ENCODE measurements at regions not wholly inside any gene's neighbourhood (a gene's known extent, or its start where the extent isn't known, plus 50 kb on each side); places are given as distances from the start of the nearest gene placed in this dataset.

GRCh38 chr6:25062070-25062811 lies 126.5 kb upstream of the RIPOR2 start:
- no peak for DNase-seq (ENCODE audit: low spot score)
- H2AK5ac ChIP-seq (ENCODE audit: low read depth, low read length) = no peak overlapping the region
- H3K4me3 ChIP-seq (ENCODE audit: low read length in 2 of 2) = no peak overlapping the region
- H4K8ac ChIP-seq (ENCODE audit: low read depth, low read length) = no peak overlapping the region
- H3K36me3 ChIP-seq (replicated peaks in 1 of 2; ENCODE audit: control insufficient read depth in 2 of 2, insufficient read depth in 2 of 2, low read length in 2 of 2) = no peaks in the 10 kb centered on the region
- no CpG with 5 or more reads among the region's 7 CpGs for WGBS, 2 donors (ENCODE audit: extremely low coverage in 2 of 2, insufficient read length in 2 of 2, insufficient replicate concordance in 1 of 2)
- H3K4me1 ChIP-seq (ENCODE audit: control insufficient read depth in 2 of 2, insufficient read depth in 1 of 2, low read depth in 1 of 2, low read length in 2 of 2) = peaks cover 5 to 11% of the 10 kb centered on the region in 2 donors
- no peak overlapping the region for H3K23ac ChIP-seq (ENCODE audit: low read depth, low read length, poor library complexity)
- no peak overlapping the region for H2BK120ac ChIP-seq (ENCODE audit: low read depth, low read length)
- no peak overlapping the region for H3K18ac ChIP-seq (ENCODE audit: low read length)
- no peak overlapping the region for H3K27ac ChIP-seq (replicated peaks; ENCODE audit: low read length)
- peak overlapping the region; percentile 93 for H2AFZ ChIP-seq (ENCODE audit: low read length)
- H3K4me2 ChIP-seq (ENCODE audit: insufficient read depth, low read length, poor library complexity, severe bottlenecking) = no peak overlapping the region
- H2BK5ac ChIP-seq (ENCODE audit: low read length) = no peak overlapping the region
- no peak overlapping the region for H2BK12ac ChIP-seq (ENCODE audit: low read length)
- no peaks in the 10 kb centered on the region for H3K79me1 ChIP-seq (ENCODE audit: low read depth, low read length)
- no peak overlapping the region for H4K91ac ChIP-seq (ENCODE audit: low read depth, low read length, poor library complexity)
- H3K9me3 ChIP-seq (replicated peaks in 1 of 2; ENCODE audit: control insufficient read depth in 2 of 2, insufficient read depth in 1 of 2, low read depth in 1 of 2, low read length in 2 of 2) = peaks cover 0 to 3% of the 10 kb centered on the region in 2 donors
- H2BK15ac ChIP-seq (ENCODE audit: low read length) = no peak overlapping the region
- no peak overlapping the region for H3K4ac ChIP-seq (ENCODE audit: low read length)
- no peak overlapping the region for H3K9ac ChIP-seq (ENCODE audit: low read depth, low read length, poor library complexity)
- H3K27me3 ChIP-seq (ENCODE audit: control insufficient read depth in 3 of 3, insufficient read depth in 3 of 3, low read depth in 1 of 3, low read length in 3 of 3) = no peaks in the 10 kb centered on the region
- no peak overlapping the region for H3K14ac ChIP-seq (ENCODE audit: low read length)

- Histone ChIP-seq H3K4me3 (ENCODE audit: low read length in 2 of 2) (no peak overlapping the region), H2BK12ac (ENCODE audit: low read length) (no peak overlapping the region), H3K23ac (ENCODE audit: low read depth, low read length, poor library complexity) (no peak overlapping the region), H3K79me1 (ENCODE audit: low read depth, low read length) (no peaks in the 10 kb centered on the region), H3K4ac (ENCODE audit: low read length) (no peak overlapping the region), H3K36me3 (replicated peaks in 1 of 2; ENCODE audit: control insufficient read depth in 2 of 2, insufficient read depth in 2 of 2, low read length in 2 of 2) (no peaks in the 10 kb centered on the region), H2BK5ac (ENCODE audit: low read length) (no peak overlapping the region), H3K4me2 (ENCODE audit: insufficient read depth, low read length, poor library complexity, severe bottlenecking) (no peak overlapping the region), H4K8ac (ENCODE audit: low read depth, low read length) (no peak overlapping the region), H3K9me3 (replicated peaks in 1 of 2; ENCODE audit: control insufficient read depth in 2 of 2, insufficient read depth in 1 of 2, low read depth in 1 of 2, low read length in 2 of 2) (peaks cover 0 to 3% of the 10 kb centered on the region in 2 donors), H3K14ac (ENCODE audit: low read length) (no peak overlapping the region), H2AFZ (ENCODE audit: low read length) (no peak overlapping the region), H3K9ac (ENCODE audit: low read depth, low read length, poor library complexity) (no peak overlapping the region), H3K27me3 (ENCODE audit: control insufficient read depth in 3 of 3, insufficient read depth in 3 of 3, low read depth in 1 of 3, low read length in 3 of 3) (no peaks in the 10 kb centered on the region), H2BK15ac (ENCODE audit: low read length) (no peak overlapping the region), H4K91ac (ENCODE audit: low read depth, low read length, poor library complexity) (no peak overlapping the region), H3K27ac (replicated peaks; ENCODE audit: low read length) (no peak overlapping the region), H2BK120ac (ENCODE audit: low read depth, low read length) (no peak overlapping the region), H3K4me1 (ENCODE audit: control insufficient read depth in 2 of 2, insufficient read depth in 1 of 2, low read depth in 1 of 2, low read length in 2 of 2) (peaks cover 5 to 11% of the 10 kb centered on the region in 2 donors), H3K18ac (ENCODE audit: low read length) (no peak overlapping the region), H2AK5ac (ENCODE audit: low read depth, low read length) (no peak overlapping the region)
- DNase-seq (ENCODE audit: low spot score) = no peak
- no CpG with 5 or more reads among the region's 2 CpGs for WGBS, 2 donors (ENCODE audit: extremely low coverage in 2 of 2, insufficient read length in 2 of 2, insufficient replicate concordance in 1 of 2)
Measured at GRCh38 chr6:25064006-25064405, 128.2 kb upstream of the RIPOR2 start.

GRCh38 chr6:25065666-25066065 lies 129.9 kb upstream of the RIPOR2 start:
- no peak overlapping the region for H3K23ac ChIP-seq (ENCODE audit: low read depth, low read length, poor library complexity)
- no peak overlapping the region for H3K27ac ChIP-seq (replicated peaks; ENCODE audit: low read length)
- H3K9me3 ChIP-seq (replicated peaks in 1 of 2; ENCODE audit: control insufficient read depth in 2 of 2, insufficient read depth in 1 of 2, low read depth in 1 of 2, low read length in 2 of 2) = peaks cover 0 to 2% of the 10 kb centered on the region in 2 donors
- no peaks in the 10 kb centered on the region for H3K79me1 ChIP-seq (ENCODE audit: low read depth, low read length)
- H2BK120ac ChIP-seq (ENCODE audit: low read depth, low read length) = no peak overlapping the region
- no peak overlapping the region for H3K18ac ChIP-seq (ENCODE audit: low read length)
- no peak overlapping the region for H2AFZ ChIP-seq (ENCODE audit: low read length)
- H2AK5ac ChIP-seq (ENCODE audit: low read depth, low read length) = no peak overlapping the region
- no peak overlapping the region for H3K9ac ChIP-seq (ENCODE audit: low read depth, low read length, poor library complexity)
- H2BK12ac ChIP-seq (ENCODE audit: low read length) = no peak overlapping the region
- H3K4me3 ChIP-seq (ENCODE audit: low read length in 2 of 2) = no peak overlapping the region
- H2BK5ac ChIP-seq (ENCODE audit: low read length) = no peak overlapping the region
- no peak overlapping the region for H4K91ac ChIP-seq (ENCODE audit: low read depth, low read length, poor library complexity)
- no peak overlapping the region for H3K4me2 ChIP-seq (ENCODE audit: insufficient read depth, low read length, poor library complexity, severe bottlenecking)
- H3K4me1 ChIP-seq (ENCODE audit: control insufficient read depth in 2 of 2, insufficient read depth in 1 of 2, low read depth in 1 of 2, low read length in 2 of 2) = peaks cover 5 to 11% of the 10 kb centered on the region in 2 donors
- no peaks in the 10 kb centered on the region for H3K36me3 ChIP-seq (replicated peaks in 1 of 2; ENCODE audit: control insufficient read depth in 2 of 2, insufficient read depth in 2 of 2, low read length in 2 of 2)
- no peak overlapping the region for H4K8ac ChIP-seq (ENCODE audit: low read depth, low read length)
- whole genome bisulfite sequencing, 2 donors (ENCODE audit: extremely low coverage in 2 of 2, insufficient read length in 2 of 2, insufficient replicate concordance in 1 of 2) = no CpG with 5 or more reads among the region's 3 CpGs
- H2BK15ac ChIP-seq (ENCODE audit: low read length) = no peak overlapping the region
- no peaks in the 10 kb centered on the region for H3K27me3 ChIP-seq (ENCODE audit: control insufficient read depth in 3 of 3, insufficient read depth in 3 of 3, low read depth in 1 of 3, low read length in 3 of 3)
- no peak for DNase-seq (ENCODE audit: low spot score)
- no peak overlapping the region for H3K14ac ChIP-seq (ENCODE audit: low read length)
- no peak overlapping the region for H3K4ac ChIP-seq (ENCODE audit: low read length)

- no peak overlapping the region for H4K8ac ChIP-seq (ENCODE audit: low read depth, low read length)
- no peaks in the 10 kb centered on the region for H3K79me1 ChIP-seq (ENCODE audit: low read depth, low read length)
- H2BK120ac ChIP-seq (ENCODE audit: low read depth, low read length) = no peak overlapping the region
- no peak overlapping the region for H3K14ac ChIP-seq (ENCODE audit: low read length)
- no peak overlapping the region for H3K23ac ChIP-seq (ENCODE audit: low read depth, low read length, poor library complexity)
- no peak overlapping the region for H2BK5ac ChIP-seq (ENCODE audit: low read length)
- no peaks in the 10 kb centered on the region for H3K9me3 ChIP-seq (replicated peaks in 1 of 2; ENCODE audit: control insufficient read depth in 2 of 2, insufficient read depth in 1 of 2, low read depth in 1 of 2, low read length in 2 of 2)
- H3K18ac ChIP-seq (ENCODE audit: low read length) = no peak overlapping the region
- no peak overlapping the region for H2BK15ac ChIP-seq (ENCODE audit: low read length)
- H3K4ac ChIP-seq (ENCODE audit: low read length) = no peak overlapping the region
- H3K27me3 ChIP-seq (ENCODE audit: control insufficient read depth in 3 of 3, insufficient read depth in 3 of 3, low read depth in 1 of 3, low read length in 3 of 3) = no peaks in the 10 kb centered on the region
- H4K91ac ChIP-seq (ENCODE audit: low read depth, low read length, poor library complexity) = no peak overlapping the region
- H2AK5ac ChIP-seq (ENCODE audit: low read depth, low read length) = no peak overlapping the region
- no CpG with 5 or more reads among the region's 1 CpG for WGBS, 2 donors (ENCODE audit: extremely low coverage in 2 of 2, insufficient read length in 2 of 2, insufficient replicate concordance in 1 of 2)
- no peaks in the 10 kb centered on the region for H3K36me3 ChIP-seq (replicated peaks in 1 of 2; ENCODE audit: control insufficient read depth in 2 of 2, insufficient read depth in 2 of 2, low read length in 2 of 2)
- peaks cover 2 to 6% of the 10 kb centered on the region in 2 donors for H3K4me1 ChIP-seq (ENCODE audit: control insufficient read depth in 2 of 2, insufficient read depth in 1 of 2, low read depth in 1 of 2, low read length in 2 of 2)
- H3K9ac ChIP-seq (ENCODE audit: low read depth, low read length, poor library complexity) = no peak overlapping the region
- H3K27ac ChIP-seq (replicated peaks; ENCODE audit: low read length) = no peak overlapping the region
- no peak overlapping the region for H2BK12ac ChIP-seq (ENCODE audit: low read length)
- no peak for DNase-seq (ENCODE audit: low spot score)
- no peak overlapping the region for H3K4me2 ChIP-seq (ENCODE audit: insufficient read depth, low read length, poor library complexity, severe bottlenecking)
- no peak overlapping the region for H3K4me3 ChIP-seq (ENCODE audit: low read length in 2 of 2)
- no peak overlapping the region for H2AFZ ChIP-seq (ENCODE audit: low read length)
Measured at GRCh38 chr6:25066593-25066992, 130.8 kb upstream of the RIPOR2 start.
